Suprapubic skin (tissue), 4 donors: ENCODE measurements at regions not wholly inside any gene's neighbourhood (a gene's known extent, or its start where the extent isn't known, plus 50 kb on each side); places are given as distances from the start of the nearest gene placed in this dataset.

Source experiments
- DNase-seq, 2 donors: peaks; one replicate each; pipeline ENCODE4 v3.0.0-alpha.2; 2019; ENCODE audit warnings: low spot score in 2 of 2
- H3K27ac ChIP-seq: fragments of 200-600 bp; sonication (generic); one replicate; pipeline ENCODE4 v1.5.1; 2019
- H3K27me3 ChIP-seq: fragments of 200-600 bp; sonication (generic); one replicate; pipeline ENCODE4 v1.5.1; 2019
- H3K36me3 ChIP-seq: fragments of 200-600 bp; sonication (generic); one replicate; pipeline ENCODE4 v1.5.1; 2019
- H3K4me1 ChIP-seq: fragments of 200-600 bp; sonication (generic); one replicate; pipeline ENCODE4 v1.5.1; 2019
- H3K4me3 ChIP-seq: fragments of 200-600 bp; sonication (generic); one replicate; pipeline ENCODE4 v1.5.1; 2019; ENCODE audit warnings: mild to moderate bottlenecking
- H3K9me3 ChIP-seq: fragments of 200-600 bp; sonication (generic); one replicate; pipeline ENCODE4 v1.5.1; 2019
- EP300 ChIP-seq: sonication (generic); formaldehyde crosslinking; IDR thresholded peaks from one replicate; pipeline ENCODE4 v1.6.1; 2017; ENCODE audit warnings: antibody characterized with exemption
- POLR2A ChIP-seq, 2 donors: fragments of 450-650 bp; IDR thresholded peaks; one replicate each; pipeline ENCODE4 v1.6.1; 2017; ENCODE audit warnings: antibody characterized with exemption in 2 of 2, mild to moderate bottlenecking in 2 of 2, moderate library complexity in 2 of 2
- POLR2AphosphoS5 ChIP-seq, 3 donors: sonication (generic); formaldehyde crosslinking; IDR thresholded peaks; one replicate each; pipeline ENCODE4 v1.6.1; 2017; ENCODE audit warnings: antibody characterized with exemption in 3 of 3
- WGBS: methylation state at CpG from one replicate; pipeline ENCODE4 v1.1.5; 2018; 5-methylcytosine and 5-hydroxymethylcytosine counted together
- TF ChIP-seq, protein P1 (sequence below), 2 donors: fragments of 200-600 bp in 1 of 2; fragments of 450-650 bp in 1 of 2; sonication (generic) in 1 of 2; IDR thresholded peaks; one replicate each; pipeline ENCODE4 v1.5.1; 2016 to 2019; ENCODE audit warnings: antibody characterized with exemption in 2 of 2, mild to moderate bottlenecking in 1 of 2, moderate library complexity in 1 of 2

DNA sequence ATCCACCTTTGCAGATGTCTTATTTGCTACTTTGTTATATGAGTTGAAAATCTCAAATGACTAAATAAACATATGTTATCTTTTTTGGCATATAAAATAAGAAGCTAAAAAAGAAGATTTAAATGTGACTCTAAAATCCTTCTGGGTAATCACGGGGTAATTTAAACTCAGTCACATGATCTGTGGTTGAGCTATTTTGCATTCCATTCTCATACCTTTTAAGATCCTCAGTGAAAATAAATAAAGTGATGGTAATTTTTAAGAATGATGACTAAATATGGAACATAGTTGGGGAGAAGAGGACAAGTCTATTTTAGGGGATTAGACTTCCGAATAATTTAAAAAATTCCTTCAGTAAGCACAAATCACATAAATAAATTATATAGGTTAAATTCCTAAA is 1076.8 kb downstream of the TUSC7 start:
- DNase-seq: no peak
- no peaks in the 10 kb centered on the region for H3K36me3 ChIP-seq
- WGBS: 74% methylated on average over 2 of the region's 2 CpGs
- no peak overlapping the region for H3K27ac ChIP-seq
- no peak overlapping the region for H3K4me3 ChIP-seq
- no peaks in the 10 kb centered on the region for H3K4me1 ChIP-seq
- no peaks in the 10 kb centered on the region for H3K9me3 ChIP-seq
- H3K27me3 ChIP-seq: no peaks in the 10 kb centered on the region
- TF ChIP-seq POLR2A (IDR thresholded peaks at IDR 0.05) (no peak), EP300 (no peak), POLR2AphosphoS5 (IDR thresholded peaks at IDR 0.05) (no peak)
- TF ChIP-seq, protein P1, sequence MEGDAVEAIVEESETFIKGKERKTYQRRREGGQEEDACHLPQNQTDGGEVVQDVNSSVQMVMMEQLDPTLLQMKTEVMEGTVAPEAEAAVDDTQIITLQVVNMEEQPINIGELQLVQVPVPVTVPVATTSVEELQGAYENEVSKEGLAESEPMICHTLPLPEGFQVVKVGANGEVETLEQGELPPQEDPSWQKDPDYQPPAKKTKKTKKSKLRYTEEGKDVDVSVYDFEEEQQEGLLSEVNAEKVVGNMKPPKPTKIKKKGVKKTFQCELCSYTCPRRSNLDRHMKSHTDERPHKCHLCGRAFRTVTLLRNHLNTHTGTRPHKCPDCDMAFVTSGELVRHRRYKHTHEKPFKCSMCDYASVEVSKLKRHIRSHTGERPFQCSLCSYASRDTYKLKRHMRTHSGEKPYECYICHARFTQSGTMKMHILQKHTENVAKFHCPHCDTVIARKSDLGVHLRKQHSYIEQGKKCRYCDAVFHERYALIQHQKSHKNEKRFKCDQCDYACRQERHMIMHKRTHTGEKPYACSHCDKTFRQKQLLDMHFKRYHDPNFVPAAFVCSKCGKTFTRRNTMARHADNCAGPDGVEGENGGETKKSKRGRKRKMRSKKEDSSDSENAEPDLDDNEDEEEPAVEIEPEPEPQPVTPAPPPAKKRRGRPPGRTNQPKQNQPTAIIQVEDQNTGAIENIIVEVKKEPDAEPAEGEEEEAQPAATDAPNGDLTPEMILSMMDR (IDR thresholded peaks at IDR 0.05): no peak

GRCh38 chr3:117788061-117788460 is 1078.5 kb downstream of the TUSC7 start:
- Histone ChIP-seq H3K27me3 (no peaks in the 10 kb centered on the region), H3K4me1 (no peaks in the 10 kb centered on the region), H3K36me3 (no peaks in the 10 kb centered on the region), H3K27ac (no peak overlapping the region), H3K9me3 (no peaks in the 10 kb centered on the region), H3K4me3 (no peak overlapping the region)
- DNase-seq: no peak
- TF ChIP-seq POLR2A (IDR thresholded peaks at IDR 0.05): no peak
- TF ChIP-seq, protein P1 (IDR thresholded peaks at IDR 0.05): no peak
- TF ChIP-seq POLR2AphosphoS5 (IDR thresholded peaks at IDR 0.05): no peak
- TF ChIP-seq EP300: no peak

- Histone ChIP-seq H3K4me3 (no peak overlapping the region), H3K4me1 (no peaks in the 10 kb centered on the region), H3K36me3 (no peaks in the 10 kb centered on the region), H3K27me3 (no peaks in the 10 kb centered on the region), H3K27ac (no peak overlapping the region), H3K9me3 (no peaks in the 10 kb centered on the region)
- DNase-seq: no peak
- TF ChIP-seq, protein P1 (IDR thresholded peaks at IDR 0.05): no peak
- no peak for TF ChIP-seq EP300
- no peak for TF ChIP-seq POLR2A (IDR thresholded peaks at IDR 0.05)
- TF ChIP-seq POLR2AphosphoS5 (IDR thresholded peaks at IDR 0.05): no peak
- WGBS: 94% methylated on average over 2 of the region's 3 CpGs
Measured at GRCh38 chr3:117788506-117788905, 1078.9 kb downstream of the TUSC7 start.

- 72% methylated on average over 2 of the region's 2 CpGs for WGBS
- TF ChIP-seq EP300 (no peak), POLR2AphosphoS5 (IDR thresholded peaks at IDR 0.05) (no peak)
- TF ChIP-seq, protein P1 (IDR thresholded peaks at IDR 0.05): no peak
- no peaks in the 10 kb centered on the region for H3K27me3 ChIP-seq
- H3K4me3 ChIP-seq: no peak overlapping the region
- DNase-seq: no peak
- no peak overlapping the region for H3K27ac ChIP-seq
- H3K9me3 ChIP-seq: no peaks in the 10 kb centered on the region
- no peaks in the 10 kb centered on the region for H3K36me3 ChIP-seq
- H3K4me1 ChIP-seq: no peaks in the 10 kb centered on the region
Measured at GRCh38 chr3:117790235-117790987, 1080.8 kb downstream of the TUSC7 start.

GRCh38 chr3:117793622-117794265 is 1084.2 kb downstream of the TUSC7 start:
- WGBS: 56% methylated on average over 8 of the region's 8 CpGs
- TF ChIP-seq POLR2A (IDR thresholded peaks at IDR 0.05): no peak
- no peak for TF ChIP-seq POLR2AphosphoS5 (IDR thresholded peaks at IDR 0.05)
- no peak for TF ChIP-seq EP300
- TF ChIP-seq, protein P1 (IDR thresholded peaks at IDR 0.05): no peak
- DNase-seq: no peak

More at GRCh38 chr3:117793622-117794265, 1084.2 kb downstream of the TUSC7 start:
- Histone ChIP-seq H3K9me3 (no peaks in the 10 kb centered on the region), H3K36me3 (no peaks in the 10 kb centered on the region), H3K27me3 (no peaks in the 10 kb centered on the region), H3K4me3 (no peak overlapping the region), H3K4me1 (no peaks in the 10 kb centered on the region), H3K27ac (no peak overlapping the region)
